ENCODE measurements at regions not wholly inside any gene's neighbourhood (a gene's known extent, or its start where the extent isn't known, plus 50 kb on each side); places are given as distances from the start of the nearest gene placed in this dataset.

DNA sequence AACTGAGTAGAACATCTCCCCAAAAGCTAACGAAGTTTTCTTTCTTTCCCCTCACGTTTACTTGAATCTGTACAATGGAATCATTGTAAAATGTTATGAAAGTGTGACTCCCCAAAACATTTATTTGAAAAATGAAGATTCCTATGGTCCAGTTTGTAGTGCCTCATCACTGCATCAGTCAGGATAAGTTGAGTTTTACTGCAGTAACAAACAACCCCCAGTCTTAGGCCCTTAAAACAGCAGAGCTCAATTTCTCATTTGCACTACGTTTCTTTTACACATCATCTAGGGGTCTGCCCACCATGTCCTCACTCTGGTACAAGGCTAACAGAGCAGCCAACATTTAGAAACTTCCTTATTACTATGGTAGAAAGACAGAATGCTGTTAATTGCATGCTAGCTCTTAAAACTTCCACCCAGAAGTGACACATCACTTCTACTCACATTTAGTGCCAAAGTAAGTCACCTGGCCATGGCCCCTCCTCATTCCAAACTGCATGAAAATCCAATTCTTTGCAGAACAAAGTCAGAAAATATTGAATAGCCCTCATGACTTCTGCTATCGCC is 546.4 kb downstream of the MED13L start:
- Histone ChIP-seq H3K36me3 (ENCODE audit: insufficient read depth in 1 of 2, low read depth in 1 of 2) (no peaks in the 10 kb centered on the region), H3K27me3 (ENCODE audit: insufficient read depth in 3 of 3, low read length in 2 of 3) (peaks cover 0 to 13% (median 0%) of the 10 kb centered on the region in 3 donors), H3K27ac (no peak overlapping the region), H3K4me1 (no peaks in the 10 kb centered on the region), H3K9me3 (no peaks in the 10 kb centered on the region), H3K4me3 (no peak overlapping the region)
- intact Hi-C loops (cut with DNase I) = no loop called here
- ATAC-seq (no peak), DNase-seq (no peak)
- 68 to 87% (median 81%) methylated on average over 4 of the region's 4 CpGs for WGBS, 3 donors
- TF ChIP-seq, protein P1, sequence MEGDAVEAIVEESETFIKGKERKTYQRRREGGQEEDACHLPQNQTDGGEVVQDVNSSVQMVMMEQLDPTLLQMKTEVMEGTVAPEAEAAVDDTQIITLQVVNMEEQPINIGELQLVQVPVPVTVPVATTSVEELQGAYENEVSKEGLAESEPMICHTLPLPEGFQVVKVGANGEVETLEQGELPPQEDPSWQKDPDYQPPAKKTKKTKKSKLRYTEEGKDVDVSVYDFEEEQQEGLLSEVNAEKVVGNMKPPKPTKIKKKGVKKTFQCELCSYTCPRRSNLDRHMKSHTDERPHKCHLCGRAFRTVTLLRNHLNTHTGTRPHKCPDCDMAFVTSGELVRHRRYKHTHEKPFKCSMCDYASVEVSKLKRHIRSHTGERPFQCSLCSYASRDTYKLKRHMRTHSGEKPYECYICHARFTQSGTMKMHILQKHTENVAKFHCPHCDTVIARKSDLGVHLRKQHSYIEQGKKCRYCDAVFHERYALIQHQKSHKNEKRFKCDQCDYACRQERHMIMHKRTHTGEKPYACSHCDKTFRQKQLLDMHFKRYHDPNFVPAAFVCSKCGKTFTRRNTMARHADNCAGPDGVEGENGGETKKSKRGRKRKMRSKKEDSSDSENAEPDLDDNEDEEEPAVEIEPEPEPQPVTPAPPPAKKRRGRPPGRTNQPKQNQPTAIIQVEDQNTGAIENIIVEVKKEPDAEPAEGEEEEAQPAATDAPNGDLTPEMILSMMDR (IDR thresholded peaks at IDR 0.05) = no peak

DNA sequence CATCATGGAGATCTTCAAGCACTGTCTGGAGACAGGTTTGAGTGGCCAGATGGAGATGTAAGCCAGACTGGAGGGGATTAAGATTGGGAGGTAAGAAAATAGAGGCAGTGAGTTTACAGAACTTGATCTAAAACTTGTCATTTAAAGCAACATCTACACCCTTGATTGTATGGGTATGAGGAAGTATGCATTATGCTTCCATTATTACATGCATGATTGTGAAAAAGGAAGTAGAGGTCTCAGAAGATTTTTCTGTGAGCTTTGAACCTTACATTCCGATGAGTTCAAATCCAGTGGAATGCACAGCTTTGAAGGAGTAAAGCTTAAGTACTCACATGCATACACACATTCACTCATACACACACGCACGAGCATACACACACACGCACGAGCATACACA is 550.8 kb downstream of the MED13L start:
- H3K9me3 ChIP-seq = no peaks in the 10 kb centered on the region
- H3K27ac ChIP-seq = no peak overlapping the region
- no peak for ATAC-seq
- H3K4me3 ChIP-seq = no peak overlapping the region
- intact Hi-C loops (cut with DNase I) = no loop called here
- peaks cover 0 to 11% (median 6%) of the 10 kb centered on the region in 3 donors for H3K27me3 ChIP-seq (ENCODE audit: insufficient read depth in 3 of 3, low read length in 2 of 3)
- WGBS, 3 donors = 80 to 85% (median 84%) methylated on average over 5 of the region's 5 CpGs
- DNase-seq = no peak
- no peaks in the 10 kb centered on the region for H3K4me1 ChIP-seq
- H3K36me3 ChIP-seq (ENCODE audit: insufficient read depth in 1 of 2, low read depth in 1 of 2) = no peaks in the 10 kb centered on the region
- TF ChIP-seq, protein P1 (IDR thresholded peaks at IDR 0.05) = no peak

DNA sequence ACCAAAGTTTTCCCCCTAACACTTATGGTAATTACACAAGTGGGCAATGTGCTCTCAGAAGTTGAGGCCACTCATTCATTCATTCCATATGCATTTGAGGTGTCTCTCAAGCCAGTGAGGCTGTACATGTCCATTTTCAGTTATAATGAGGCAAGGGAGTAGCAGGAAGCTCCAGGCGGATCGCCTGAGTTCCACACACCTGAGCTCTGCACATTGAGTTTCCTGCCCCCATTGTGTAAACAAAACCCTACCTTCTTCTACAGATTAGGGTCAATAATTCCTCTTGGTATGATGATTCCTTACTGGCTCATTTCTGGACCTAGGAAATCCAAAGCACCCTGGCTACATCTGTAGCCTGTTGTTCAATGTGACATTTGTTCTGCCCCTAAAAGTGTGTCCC is 555.3 kb downstream of the MED13L start:
- H3K9me3 ChIP-seq = no peaks in the 10 kb centered on the region
- no peak overlapping the region for H3K4me3 ChIP-seq
- H3K27me3 ChIP-seq (ENCODE audit: insufficient read depth in 3 of 3, low read length in 2 of 3) = peaks cover 0 to 6% (median 0%) of the 10 kb centered on the region in 3 donors
- no peak overlapping the region for H3K27ac ChIP-seq
- ATAC-seq (no peak), DNase-seq (no peak)
- H3K4me1 ChIP-seq = no peaks in the 10 kb centered on the region
- no peaks in the 10 kb centered on the region for H3K36me3 ChIP-seq (ENCODE audit: insufficient read depth in 1 of 2, low read depth in 1 of 2)
- intact Hi-C loops (cut with DNase I) = no loop called here
- TF ChIP-seq, protein P1 (IDR thresholded peaks at IDR 0.05) = no peak
- 95 to 98% (median 95%) methylated on average over 2 of the region's 2 CpGs for WGBS, 3 donors

DNA sequence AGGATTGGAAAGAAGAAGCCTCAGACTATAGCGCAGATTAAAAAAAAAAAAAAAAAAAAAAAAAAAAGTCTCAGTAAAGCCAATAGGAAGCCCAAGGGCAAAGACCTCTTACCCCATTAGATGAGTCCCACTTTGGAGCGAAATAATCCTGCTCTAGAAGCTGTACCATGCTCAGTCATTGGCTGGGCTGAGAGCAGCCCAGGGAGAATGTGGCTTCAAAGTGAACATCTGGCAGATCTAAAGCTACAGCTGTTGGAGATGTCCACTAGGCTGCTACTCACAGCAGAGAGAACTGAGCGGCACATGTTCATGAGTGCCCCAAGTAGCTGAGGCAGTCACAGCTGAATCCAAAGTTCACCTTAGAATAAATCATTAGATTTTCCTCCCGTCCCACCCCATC is 560.9 kb downstream of the MED13L start:
- intact Hi-C loops (cut with DNase I) = no loop called here

More for the DNA sequence above, 560.9 kb downstream of the MED13L start:
- Histone ChIP-seq H3K36me3 (ENCODE audit: insufficient read depth in 1 of 2, low read depth in 1 of 2) (no peaks in the 10 kb centered on the region), H3K4me3 (no peak overlapping the region), H3K9me3 (no peaks in the 10 kb centered on the region), H3K4me1 (no peaks in the 10 kb centered on the region), H3K27ac (no peak overlapping the region), H3K27me3 (ENCODE audit: insufficient read depth in 3 of 3, low read length in 2 of 3) (no peaks in the 10 kb centered on the region)
- WGBS, 3 donors = 72 to 78% (median 78%) methylated on average over 4 of the region's 4 CpGs
- no peak for DNase-seq
- TF ChIP-seq, protein P1 (IDR thresholded peaks at IDR 0.05) = no peak
- ATAC-seq = no peak

All from psoas muscle (tissue), 7 donors.